ENCODE measurements at regions not wholly inside any gene's neighbourhood (a gene's known extent, or its start where the extent isn't known, plus 50 kb on each side); places are given as distances from the start of the nearest gene placed in this dataset.

DNA sequence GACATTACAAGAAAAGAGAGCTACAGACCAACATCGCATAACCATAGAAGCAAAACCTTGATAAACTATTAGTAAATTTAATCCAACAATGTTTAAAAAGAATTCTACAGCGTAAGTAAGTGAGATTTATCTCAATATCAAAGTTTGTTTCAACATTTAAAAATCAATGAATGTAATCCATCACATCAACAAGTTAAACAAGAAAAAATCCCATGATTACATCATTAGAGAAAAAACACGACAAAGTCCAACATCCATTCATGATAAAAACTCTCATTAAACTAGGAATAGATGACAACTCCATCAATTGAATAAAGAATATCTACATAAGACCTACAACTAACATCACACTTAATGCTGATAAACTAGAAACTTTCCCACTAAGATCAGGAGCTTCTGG is 239.0 kb upstream of the GGTLC1 start:
- no peaks in the 10 kb centered on the region for H3K27me3 ChIP-seq (ENCODE audit: control insufficient read depth in 2 of 2, insufficient read depth in 2 of 2, low read length in 2 of 2)
- no peaks in the 10 kb centered on the region for H3K79me2 ChIP-seq (ENCODE audit: insufficient read depth, low read length)
- no peak overlapping the region for H3K4me2 ChIP-seq (replicated peaks; ENCODE audit: extremely low read depth, low read length, poor library complexity, severe bottlenecking)
- no peaks in the 10 kb centered on the region for H3K36me3 Mint-ChIP-seq
- H3K9ac ChIP-seq (ENCODE audit: insufficient read depth, low read length, poor library complexity, severe bottlenecking): no peak overlapping the region
- no peaks in the 10 kb centered on the region for H3K9me3 ChIP-seq (replicated peaks in 1 of 2; ENCODE audit: control insufficient read depth in 1 of 2, insufficient read depth in 1 of 2, low read length in 2 of 2)
- H3K4me1 ChIP-seq (ENCODE audit: control insufficient read depth in 1 of 2, insufficient read depth in 2 of 2, low read length in 2 of 2): no peaks in the 10 kb centered on the region
- H3K27me3 Mint-ChIP-seq (ENCODE audit: low read depth in 3 of 3): peaks cover 0 to 2% (median 0%) of the 10 kb centered on the region in 3 donors
- H3K4me3 ChIP-seq (replicated peaks in 1 of 3; ENCODE audit: low read depth in 2 of 3, low read length in 3 of 3): no peak overlapping the region
- H4K20me1 ChIP-seq (ENCODE audit: insufficient read depth, low read length): no peaks in the 10 kb centered on the region
- no peak overlapping the region for H3K4me3 Mint-ChIP-seq
- no peak overlapping the region for H3K27ac ChIP-seq (ENCODE audit: low read depth in 1 of 2, low read length in 2 of 2)
- no peak for DNase-seq
- H2AFZ ChIP-seq (ENCODE audit: insufficient read depth, low read depth, low read length, poor library complexity, severe bottlenecking): no peak overlapping the region
- H3K27ac Mint-ChIP-seq: no peak overlapping the region
- peaks cover 0 to 5% (median 2%) of the 10 kb centered on the region in 7 donors for H3K9me3 Mint-ChIP-seq
- intact Hi-C loops (cut with micrococcal nuclease): no loop called here
- H3K36me3 ChIP-seq (replicated peaks in 1 of 2; ENCODE audit: control insufficient read depth in 1 of 2, insufficient read depth in 2 of 2, low read length in 2 of 2): no peaks in the 10 kb centered on the region
- no CpG with 5 or more reads among the region's 3 CpGs for WGBS (ENCODE audit: insufficient coverage)
- TF ChIP-seq, protein P1, sequence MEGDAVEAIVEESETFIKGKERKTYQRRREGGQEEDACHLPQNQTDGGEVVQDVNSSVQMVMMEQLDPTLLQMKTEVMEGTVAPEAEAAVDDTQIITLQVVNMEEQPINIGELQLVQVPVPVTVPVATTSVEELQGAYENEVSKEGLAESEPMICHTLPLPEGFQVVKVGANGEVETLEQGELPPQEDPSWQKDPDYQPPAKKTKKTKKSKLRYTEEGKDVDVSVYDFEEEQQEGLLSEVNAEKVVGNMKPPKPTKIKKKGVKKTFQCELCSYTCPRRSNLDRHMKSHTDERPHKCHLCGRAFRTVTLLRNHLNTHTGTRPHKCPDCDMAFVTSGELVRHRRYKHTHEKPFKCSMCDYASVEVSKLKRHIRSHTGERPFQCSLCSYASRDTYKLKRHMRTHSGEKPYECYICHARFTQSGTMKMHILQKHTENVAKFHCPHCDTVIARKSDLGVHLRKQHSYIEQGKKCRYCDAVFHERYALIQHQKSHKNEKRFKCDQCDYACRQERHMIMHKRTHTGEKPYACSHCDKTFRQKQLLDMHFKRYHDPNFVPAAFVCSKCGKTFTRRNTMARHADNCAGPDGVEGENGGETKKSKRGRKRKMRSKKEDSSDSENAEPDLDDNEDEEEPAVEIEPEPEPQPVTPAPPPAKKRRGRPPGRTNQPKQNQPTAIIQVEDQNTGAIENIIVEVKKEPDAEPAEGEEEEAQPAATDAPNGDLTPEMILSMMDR (IDR thresholded peaks at IDR 0.05): no peak
- H3K4me1 Mint-ChIP-seq: no peaks in the 10 kb centered on the region

- H3K27ac Mint-ChIP-seq: no peak overlapping the region
- no peak overlapping the region for H3K27ac ChIP-seq (ENCODE audit: low read depth in 1 of 2, low read length in 2 of 2)
- peaks cover 7 to 19% (median 13%) of the 10 kb centered on the region in 7 donors for H3K9me3 Mint-ChIP-seq
- H3K9ac ChIP-seq (ENCODE audit: insufficient read depth, low read length, poor library complexity, severe bottlenecking): no peak overlapping the region
- no peaks in the 10 kb centered on the region for H4K20me1 ChIP-seq (ENCODE audit: insufficient read depth, low read length)
- no peak overlapping the region for H3K4me3 ChIP-seq (replicated peaks in 1 of 3; ENCODE audit: low read depth in 2 of 3, low read length in 3 of 3)
- H3K4me1 ChIP-seq (ENCODE audit: control insufficient read depth in 1 of 2, insufficient read depth in 2 of 2, low read length in 2 of 2): no peaks in the 10 kb centered on the region
- no peak overlapping the region for H2AFZ ChIP-seq (ENCODE audit: insufficient read depth, low read depth, low read length, poor library complexity, severe bottlenecking)
- no peak overlapping the region for H3K4me2 ChIP-seq (replicated peaks; ENCODE audit: extremely low read depth, low read length, poor library complexity, severe bottlenecking)
- no peaks in the 10 kb centered on the region for H3K36me3 ChIP-seq (replicated peaks in 1 of 2; ENCODE audit: control insufficient read depth in 1 of 2, insufficient read depth in 2 of 2, low read length in 2 of 2)
- no peaks in the 10 kb centered on the region for H3K79me2 ChIP-seq (ENCODE audit: insufficient read depth, low read length)
- peaks cover 31 to 34% of the 10 kb centered on the region in 2 donors for H3K27me3 ChIP-seq (ENCODE audit: control insufficient read depth in 2 of 2, insufficient read depth in 2 of 2, low read length in 2 of 2)
- 0% methylated on average over 1 of the region's 10 CpGs for WGBS (ENCODE audit: insufficient coverage)
- TF ChIP-seq, protein P1 (IDR thresholded peaks at IDR 0.05): no peak
- peaks cover 3% of the 10 kb centered on the region for H3K4me1 Mint-ChIP-seq
- peaks cover 29 to 36% (median 35%) of the 10 kb centered on the region in 3 donors for H3K27me3 Mint-ChIP-seq (ENCODE audit: low read depth in 3 of 3)
- H3K4me3 Mint-ChIP-seq: peak overlapping the region in 1 of 2 donors; percentile 49
- peaks cover 0 to 2% of the 10 kb centered on the region in 2 donors for H3K36me3 Mint-ChIP-seq
- intact Hi-C loops (cut with micrococcal nuclease): no loop called here
- no peak for DNase-seq
- H3K9me3 ChIP-seq (replicated peaks in 1 of 2; ENCODE audit: control insufficient read depth in 1 of 2, insufficient read depth in 1 of 2, low read length in 2 of 2): peaks cover 6 to 8% of the 10 kb centered on the region in 2 donors
Measured at GRCh38 chr20:24212494-24212893, 223.9 kb upstream of the GGTLC1 start.

Data from CD14-positive monocyte (primary cell).